ENCODE measurements at regions not wholly inside any gene's neighbourhood (a gene's known extent, or its start where the extent isn't known, plus 50 kb on each side); places are given as distances from the start of the nearest gene placed in this dataset.

DNA sequence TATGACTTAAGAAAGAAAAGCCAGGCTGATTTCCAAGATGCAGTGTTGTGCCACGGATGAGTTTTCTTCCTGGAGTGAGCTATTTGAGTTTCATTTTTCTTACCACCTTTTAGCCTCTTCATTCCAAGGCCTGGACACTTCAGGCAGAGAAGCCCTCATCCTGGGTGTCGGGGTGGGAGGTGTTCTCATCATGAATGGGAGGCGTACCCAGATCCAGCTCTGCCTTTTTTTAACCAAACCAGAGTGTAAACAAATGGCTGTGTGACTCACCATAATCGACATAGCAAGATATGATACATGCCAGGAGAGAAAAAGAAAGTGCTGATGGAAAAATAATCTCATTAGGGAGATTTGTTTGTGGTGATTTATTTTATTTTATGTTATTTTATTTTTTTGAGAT lies 79.9 kb downstream of the ARF6 start:
- peak overlapping the region in 1 of 2 donors; percentile 26 for H3K9ac ChIP-seq (ENCODE audit: insufficient read depth in 1 of 2, low read length in 2 of 2)
- no peak overlapping the region for H3K4me3 ChIP-seq
- TF ChIP-seq CTCF (IDR thresholded peaks at IDR 0.05; ENCODE audit: control extremely low read depth, extremely low read depth): no peak
- H3K9me3 ChIP-seq (ENCODE audit: control insufficient read depth in 4 of 4, insufficient read depth in 3 of 4, low read length in 3 of 4): no peaks in the 10 kb centered on the region
- DNase-seq: peak; percentile 27 to 70 (median 70)
- peak; percentile 75 for ATAC-seq (ENCODE audit: insufficient read depth, low FRiP score)
- H3K36me3 ChIP-seq (ENCODE audit: control insufficient read depth in 4 of 4, insufficient read depth in 4 of 4, low read length in 4 of 4): no peaks in the 10 kb centered on the region
- WGBS, 2 donors: 15 to 42% methylated on average over 4 of the region's 4 CpGs
- peaks cover 9 to 38% (median 29%) of the 10 kb centered on the region in 5 donors for H3K4me1 ChIP-seq (ENCODE audit: control insufficient read depth in 5 of 5, insufficient read depth in 5 of 5, low read length in 5 of 5)
- H3K27me3 ChIP-seq (ENCODE audit: control insufficient read depth in 3 of 3, insufficient read depth in 3 of 3, low read length in 2 of 3): no peaks in the 10 kb centered on the region
- H3K27ac ChIP-seq (ENCODE audit: low read depth in 1 of 2, low read length in 1 of 2): peak overlapping the region; percentile 22 to 65

DNA sequence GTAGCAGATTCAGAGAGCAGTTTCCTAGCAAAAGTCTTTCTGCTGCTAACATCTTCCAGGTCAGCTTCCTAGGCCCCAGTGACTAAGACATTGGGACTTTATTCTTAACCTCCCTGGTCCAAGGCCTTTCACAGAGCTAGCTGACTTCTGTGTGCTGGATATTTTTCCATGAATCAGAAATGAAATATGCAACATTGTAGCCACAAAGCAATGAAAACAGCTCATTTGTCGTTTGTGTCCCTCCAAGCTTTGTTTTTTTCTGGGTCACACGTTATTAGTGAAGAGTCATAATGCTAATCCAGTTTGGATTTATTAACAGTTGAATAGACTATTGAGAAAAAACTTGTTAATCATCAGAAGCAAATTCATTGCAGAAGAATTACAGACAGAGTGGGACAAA lies 82.4 kb downstream of the ARF6 start:
- Histone ChIP-seq H3K27ac (ENCODE audit: low read depth in 1 of 2, low read length in 1 of 2) (no peak overlapping the region), H3K4me3 (no peak overlapping the region), H3K9ac (ENCODE audit: insufficient read depth in 1 of 2, low read length in 2 of 2) (no peak overlapping the region), H3K27me3 (ENCODE audit: control insufficient read depth in 3 of 3, insufficient read depth in 3 of 3, low read length in 2 of 3) (no peaks in the 10 kb centered on the region), H3K36me3 (ENCODE audit: control insufficient read depth in 4 of 4, insufficient read depth in 4 of 4, low read length in 4 of 4) (no peaks in the 10 kb centered on the region), H3K4me1 (ENCODE audit: control insufficient read depth in 5 of 5, insufficient read depth in 5 of 5, low read length in 5 of 5) (peaks cover 9 to 32% (median 24%) of the 10 kb centered on the region in 5 donors), H3K9me3 (ENCODE audit: control insufficient read depth in 4 of 4, insufficient read depth in 3 of 4, low read length in 3 of 4) (no peaks in the 10 kb centered on the region)
- no peak for TF ChIP-seq CTCF (IDR thresholded peaks at IDR 0.05; ENCODE audit: control extremely low read depth, extremely low read depth)
- peak; percentile 7 for ATAC-seq (ENCODE audit: insufficient read depth, low FRiP score)
- WGBS, 2 donors: 62 to 84% methylated on average over 2 of the region's 2 CpGs
- DNase-seq: no peak

DNA sequence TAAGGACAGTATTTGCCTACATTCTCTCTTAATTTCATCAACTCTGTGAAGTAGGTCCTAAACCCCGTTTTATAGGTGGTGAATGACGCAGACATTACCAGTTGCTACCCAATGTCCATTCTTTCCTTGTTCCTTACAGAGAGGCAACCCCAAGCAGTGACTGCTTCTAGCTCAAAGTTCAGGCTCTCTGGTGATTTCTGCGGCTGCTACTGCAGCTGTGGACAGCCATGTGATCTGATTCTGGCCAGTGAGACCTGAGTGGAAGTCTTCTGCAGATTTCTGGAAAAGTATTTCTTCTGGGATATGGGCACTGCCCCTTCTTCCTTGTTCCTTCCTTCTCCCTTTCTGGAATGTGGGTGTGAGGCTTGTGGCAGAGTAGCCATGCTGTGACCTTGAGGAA lies 82.9 kb downstream of the ARF6 start:
- no peak for TF ChIP-seq CTCF (IDR thresholded peaks at IDR 0.05; ENCODE audit: control extremely low read depth, extremely low read depth)
- Histone ChIP-seq H3K27ac (ENCODE audit: low read depth in 1 of 2, low read length in 1 of 2) (peak overlapping the region in 1 of 2 donors; percentile 1), H3K9ac (ENCODE audit: insufficient read depth in 1 of 2, low read length in 2 of 2) (no peak overlapping the region), H3K9me3 (ENCODE audit: control insufficient read depth in 4 of 4, insufficient read depth in 3 of 4, low read length in 3 of 4) (no peaks in the 10 kb centered on the region), H3K4me3 (no peak overlapping the region), H3K4me1 (ENCODE audit: control insufficient read depth in 5 of 5, insufficient read depth in 5 of 5, low read length in 5 of 5) (peaks cover 8 to 27% (median 19%) of the 10 kb centered on the region in 5 donors), H3K27me3 (ENCODE audit: control insufficient read depth in 3 of 3, insufficient read depth in 3 of 3, low read length in 2 of 3) (peaks cover 0 to 2% (median 0%) of the 10 kb centered on the region in 3 donors), H3K36me3 (ENCODE audit: control insufficient read depth in 4 of 4, insufficient read depth in 4 of 4, low read length in 4 of 4) (no peaks in the 10 kb centered on the region)
- WGBS, 2 donors: 89 to 92% methylated on average over 3 of the region's 3 CpGs
- DNase-seq (no peak), ATAC-seq (ENCODE audit: insufficient read depth, low FRiP score) (no peak)
